Colonic mucosa (tissue), 4 donors: ENCODE measurements at regions not wholly inside any gene's neighbourhood (a gene's known extent, or its start where the extent isn't known, plus 50 kb on each side); places are given as distances from the start of the nearest gene placed in this dataset.
A peak's percentile ranks its signal among the peaks of the same experiment; 100 is the strongest.

ENCODE experiments used
- DNase-seq: peaks from one replicate; pipeline ENCODE4 v3.0.0-alpha.2; 2020
- H3K27ac ChIP-seq: fragments of 200-600 bp; one replicate; pipeline ENCODE4 v1.8.0; 2021
- H3K27me3 ChIP-seq: fragments of 200-600 bp; one replicate; pipeline ENCODE4 v1.8.0; 2021
- H3K36me3 ChIP-seq: fragments of 200-600 bp; one replicate; pipeline ENCODE4 v1.8.0; 2021
- H3K4me1 ChIP-seq: fragments of 200-600 bp; one replicate; pipeline ENCODE4 v1.8.0; 2021; ENCODE audit warnings: mild to moderate bottlenecking
- H3K4me3 ChIP-seq: fragments of 200-600 bp; one replicate; pipeline ENCODE4 v1.8.0; 2021
- H3K9ac ChIP-seq, 2 donors: one replicate each; pipeline ENCODE4 v1.7.0; 2013; ENCODE audit warnings: control low read depth in 2 of 2, low read depth in 2 of 2, low read length in 2 of 2
- H3K9me3 ChIP-seq: fragments of 200-600 bp; one replicate; pipeline ENCODE4 v1.8.0; 2021
- CTCF ChIP-seq: fragments of 200-600 bp; IDR thresholded peaks from one replicate; pipeline ENCODE4 v1.8.0; 2022; ENCODE audit warnings: antibody characterized with exemption, mild to moderate bottlenecking
- intact Hi-C: fragments of 100-400 bp; cut with DNase I; formaldehyde crosslinking; loops from one replicate; pipeline ENCODE4 v1.14.1; 2022
- donor health status: healthy.
- donor health status: DM: no; HTN: no; CAD: no.
- donor health status: DM: no; HTN: no; CAD: no.

- Histone ChIP-seq H3K4me1 (no peaks in the 10 kb centered on the region), H3K36me3 (no peaks in the 10 kb centered on the region), H3K9ac (no peak overlapping the region), H3K9me3 (no peaks in the 10 kb centered on the region), H3K4me3 (no peak overlapping the region), H3K27me3 (no peaks in the 10 kb centered on the region), H3K27ac (no peak overlapping the region)
- intact Hi-C loops = no loop called here
- no peak for TF ChIP-seq CTCF
- DNase-seq = no peak
These were observed 131.5 kb downstream of the NUFIP1 start for GRCh38 chr13:44857736-44858135.

- Histone ChIP-seq H3K9ac (no peak overlapping the region), H3K27ac (no peak overlapping the region), H3K4me3 (no peak overlapping the region), H3K4me1 (no peaks in the 10 kb centered on the region), H3K27me3 (no peaks in the 10 kb centered on the region), H3K9me3 (no peaks in the 10 kb centered on the region), H3K36me3 (no peaks in the 10 kb centered on the region)
- DNase-seq = no peak
- intact Hi-C loops = no loop called here
- no peak for TF ChIP-seq CTCF
These were observed 132.2 kb downstream of the NUFIP1 start for GRCh38 chr13:44857061-44857460.

- Histone ChIP-seq H3K36me3 (no peaks in the 10 kb centered on the region), H3K27me3 (no peaks in the 10 kb centered on the region), H3K4me1 (no peaks in the 10 kb centered on the region), H3K27ac (no peak overlapping the region), H3K4me3 (no peak overlapping the region), H3K9ac (no peak overlapping the region), H3K9me3 (no peaks in the 10 kb centered on the region)
- no peak for DNase-seq
- intact Hi-C loops = no loop called here
- no peak for TF ChIP-seq CTCF
These were observed 133.4 kb downstream of the NUFIP1 start for GRCh38 chr13:44855860-44856259.

- H3K36me3 ChIP-seq = no peaks in the 10 kb centered on the region
- no peaks in the 10 kb centered on the region for H3K27me3 ChIP-seq
- H3K4me3 ChIP-seq = no peak overlapping the region
- intact Hi-C loops = no loop called here
- peak overlapping the region in 1 of 2 donors; percentile 36 for H3K9ac ChIP-seq
- peak; percentile 64 for DNase-seq
- TF ChIP-seq CTCF = no peak
- H3K4me1 ChIP-seq = no peaks in the 10 kb centered on the region
- H3K27ac ChIP-seq = peak overlapping the region; percentile 72
- H3K9me3 ChIP-seq = no peaks in the 10 kb centered on the region
These were observed 134.8 kb downstream of the NUFIP1 start for GRCh38 chr13:44854313-44855060.

GRCh38 chr13:44853641-44854040 lies 135.6 kb downstream of the NUFIP1 start:
- intact Hi-C loops = no loop called here
- no peak for TF ChIP-seq CTCF
- no peak overlapping the region for H3K4me3 ChIP-seq
- peak overlapping the region in 1 of 2 donors; percentile 36 for H3K9ac ChIP-seq
- no peaks in the 10 kb centered on the region for H3K36me3 ChIP-seq
- no peaks in the 10 kb centered on the region for H3K9me3 ChIP-seq
- no peaks in the 10 kb centered on the region for H3K4me1 ChIP-seq
- DNase-seq = peak; percentile 90
- peak overlapping the region; percentile 72 for H3K27ac ChIP-seq
- no peaks in the 10 kb centered on the region for H3K27me3 ChIP-seq
